SK-N-DZ (cell line): ENCODE measurements at regions not wholly inside any gene's neighbourhood (a gene's known extent, or its start where the extent isn't known, plus 50 kb on each side); places are given as distances from the start of the nearest gene placed in this dataset.

Source experiments
- DNase-seq: peaks from one replicate; pipeline ENCODE4 v3.0.0-alpha.2; 2015; ENCODE audit warnings: low spot score

DNA sequence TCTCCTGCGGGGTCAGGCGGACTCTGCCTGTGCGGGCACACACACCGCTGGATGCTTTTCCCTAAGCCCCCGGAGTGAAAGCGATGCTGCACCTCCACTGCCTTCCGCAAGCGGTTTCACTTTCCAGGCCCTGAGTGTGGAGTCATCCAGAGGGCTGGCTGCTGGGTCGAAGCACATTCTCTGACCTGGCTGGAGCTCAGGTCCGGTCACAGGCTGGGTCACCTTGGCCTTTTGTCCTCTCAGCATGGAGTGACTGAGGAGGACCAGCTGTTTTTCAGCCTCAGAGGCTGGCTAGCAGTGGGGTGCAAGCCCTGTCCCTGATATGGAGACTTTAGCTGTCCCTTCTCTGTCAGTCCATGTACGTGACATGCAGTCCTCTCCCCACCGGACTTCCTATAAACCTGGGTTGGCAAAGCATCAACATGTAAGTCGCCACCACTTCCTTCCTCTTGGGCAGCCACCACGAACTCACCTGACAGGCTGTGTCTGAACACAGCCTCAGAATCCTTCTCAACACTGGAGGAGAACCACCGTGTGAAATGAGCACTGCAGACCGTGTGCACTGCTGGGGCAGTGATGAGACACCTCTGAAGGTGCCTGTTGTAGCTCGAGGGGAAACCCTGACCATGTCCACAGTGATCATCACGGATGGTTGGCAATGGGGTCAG is 51.3 kb downstream of the GADD45G start:
- no peak for DNase-seq

DNA sequence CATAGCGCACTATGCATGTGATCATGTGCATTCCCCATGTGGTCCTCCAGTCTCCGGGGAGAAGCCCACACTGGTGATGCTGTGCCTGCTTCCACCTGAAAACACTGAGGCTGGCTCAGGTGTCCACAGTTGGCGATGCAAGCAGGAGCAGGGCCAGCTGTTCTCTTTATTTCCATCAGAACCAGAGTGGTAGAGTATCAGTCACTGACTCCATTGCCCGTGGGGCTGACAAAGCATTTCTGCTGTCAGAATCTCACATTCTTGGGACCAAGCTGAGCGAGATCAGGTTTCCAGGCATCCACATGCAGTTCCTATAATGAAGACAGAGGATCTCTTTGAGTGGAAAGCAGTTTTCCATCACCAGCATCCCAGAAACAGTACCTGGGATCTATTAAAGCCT is 52.5 kb downstream of the GADD45G start:
- DNase-seq = no peak

DNA sequence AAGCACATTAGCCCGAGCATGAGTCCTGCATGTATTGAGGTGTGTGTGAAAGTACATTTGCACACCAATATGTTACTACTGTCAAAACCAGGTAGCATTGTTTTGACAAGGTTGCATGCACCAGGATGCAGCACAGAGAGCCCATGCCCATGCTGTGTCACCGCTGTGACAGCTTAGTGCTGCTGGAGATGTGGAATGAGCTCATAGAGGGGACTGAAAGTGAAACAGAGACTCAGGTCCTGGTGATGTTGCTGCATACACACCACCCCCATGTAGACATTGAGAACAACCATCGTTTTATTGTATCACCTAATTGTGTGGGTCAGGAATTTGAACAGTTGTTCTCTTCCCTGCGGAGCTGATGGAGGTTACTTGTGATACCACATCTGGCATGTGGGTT is 53.0 kb downstream of the GADD45G start:
- DNase-seq = no peak

DNA sequence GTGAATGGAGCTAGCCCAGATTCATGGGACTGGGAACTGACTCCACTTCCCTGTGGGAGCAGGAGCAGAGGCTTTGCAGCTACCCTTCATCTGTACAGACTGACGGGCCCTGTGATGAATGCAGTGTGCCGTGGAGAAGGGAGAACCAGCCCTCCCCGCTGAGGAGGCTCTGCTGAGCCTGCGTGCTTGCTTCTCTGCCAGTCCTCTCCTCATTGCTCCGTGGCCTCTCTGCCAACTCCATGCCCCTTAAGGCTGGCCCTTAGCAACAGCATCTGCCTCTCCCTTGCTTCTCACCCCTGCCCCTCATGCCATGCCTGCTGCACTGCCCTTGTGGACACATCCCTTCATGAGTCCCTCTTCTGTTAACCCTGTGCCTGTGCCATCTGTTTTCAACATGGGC is 53.6 kb downstream of the GADD45G start:
- DNase-seq = no peak

DNA sequence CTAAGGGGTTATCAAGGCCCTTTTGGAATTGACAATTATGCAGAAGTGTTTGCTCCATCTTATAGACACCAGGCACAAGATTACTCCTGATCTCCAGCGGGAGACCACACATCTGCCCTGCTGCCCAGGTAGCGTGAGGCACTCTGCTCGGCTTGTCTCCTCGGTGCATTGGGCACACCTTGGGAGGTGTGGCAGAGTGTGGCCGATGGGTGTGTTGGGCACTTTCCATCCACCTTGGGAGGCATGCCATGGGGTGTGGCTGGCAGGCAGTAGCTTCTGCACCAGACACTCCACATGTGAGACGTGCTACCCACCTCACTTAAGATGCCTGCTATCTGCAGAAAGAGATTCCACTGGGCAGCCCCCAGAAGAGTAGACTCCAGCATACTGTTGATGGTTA is 54.1 kb downstream of the GADD45G start:
- no peak for DNase-seq

DNA sequence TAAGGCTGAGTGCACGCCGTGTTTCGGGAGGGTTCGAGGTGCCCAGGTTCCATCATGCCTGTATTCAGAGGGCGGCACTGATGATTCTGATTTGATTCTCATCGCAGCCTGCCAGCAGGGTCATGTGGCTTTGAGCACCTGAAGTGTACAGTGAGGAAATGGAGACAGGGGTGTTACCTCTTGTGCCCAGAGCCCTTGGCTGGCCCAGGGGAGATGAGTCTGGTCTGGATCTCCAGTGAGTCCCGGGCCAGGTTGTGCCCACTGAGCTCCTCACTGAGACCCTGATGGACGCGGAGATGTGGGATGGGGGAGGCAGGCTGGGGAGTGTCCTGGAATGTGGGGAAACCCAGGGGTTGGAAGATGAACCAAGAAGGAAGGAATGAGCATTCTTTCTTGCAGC is 54.7 kb downstream of the GADD45G start:
- no peak for DNase-seq

DNA sequence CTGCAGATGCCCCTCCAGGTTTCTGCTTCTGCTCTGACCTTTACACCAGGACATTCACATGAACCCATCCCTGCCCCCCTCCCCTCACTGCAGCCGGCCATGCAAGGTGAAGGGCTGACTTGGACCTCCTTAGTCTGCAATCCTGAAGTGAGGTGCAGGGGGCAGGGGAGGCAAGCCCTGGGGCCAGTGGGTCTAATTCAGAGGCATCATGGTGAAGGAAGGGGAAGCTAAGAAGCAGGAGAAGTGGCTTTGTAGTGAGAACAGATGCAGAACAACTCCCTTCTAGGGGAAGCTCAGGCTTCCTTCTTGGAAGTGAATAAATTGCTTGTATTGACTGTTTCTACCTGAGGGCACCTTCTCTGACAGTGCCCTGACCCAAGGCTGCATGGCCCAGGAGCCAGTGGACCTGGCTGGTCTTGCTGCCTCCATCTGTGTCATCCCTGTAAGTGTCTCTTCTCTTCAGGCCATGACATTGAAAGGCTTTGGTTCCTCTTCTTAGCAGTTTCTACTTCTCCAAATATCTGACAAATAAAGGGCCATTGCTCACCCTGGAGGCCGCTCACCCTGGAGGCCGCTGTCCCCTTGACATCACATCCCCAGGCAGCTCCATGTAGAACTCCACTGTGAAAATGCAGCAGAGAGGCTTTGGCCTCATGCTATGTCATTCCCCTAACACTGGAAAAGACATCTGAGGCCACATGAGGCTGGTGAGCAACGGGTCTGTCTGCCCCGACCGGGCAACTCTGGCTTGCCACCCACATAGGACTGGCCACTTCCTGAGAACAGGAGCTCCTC is 55.3 kb downstream of the GADD45G start:
- no peak for DNase-seq

DNA sequence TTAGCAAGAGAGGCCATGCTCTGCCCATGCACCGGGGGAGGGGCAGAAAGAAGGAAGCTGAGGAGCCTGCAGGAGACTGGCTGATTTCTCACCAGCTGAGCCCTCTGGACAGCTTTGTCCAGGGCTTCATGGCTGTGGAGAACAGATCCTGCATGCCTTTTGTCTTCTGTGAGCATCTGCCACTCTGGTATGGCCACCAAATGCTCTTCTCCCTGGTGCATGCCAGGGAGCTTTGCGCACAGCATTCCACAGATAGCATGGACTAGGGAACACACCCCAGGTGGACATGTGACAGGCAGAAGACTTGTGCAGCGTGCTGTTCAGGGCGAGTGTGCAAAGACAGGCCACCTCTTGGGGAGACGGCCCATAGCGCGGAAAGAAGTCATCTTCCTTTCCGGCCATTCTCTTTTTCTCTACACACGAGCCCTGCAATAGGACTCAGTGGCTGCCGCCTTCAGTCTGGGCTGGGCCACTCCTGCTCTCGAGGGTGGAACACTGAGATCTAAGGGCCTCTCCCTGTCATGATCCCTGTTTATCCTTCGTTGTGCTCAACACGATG is 56.7 kb downstream of the GADD45G start:
- peak; percentile 24 for DNase-seq

DNA sequence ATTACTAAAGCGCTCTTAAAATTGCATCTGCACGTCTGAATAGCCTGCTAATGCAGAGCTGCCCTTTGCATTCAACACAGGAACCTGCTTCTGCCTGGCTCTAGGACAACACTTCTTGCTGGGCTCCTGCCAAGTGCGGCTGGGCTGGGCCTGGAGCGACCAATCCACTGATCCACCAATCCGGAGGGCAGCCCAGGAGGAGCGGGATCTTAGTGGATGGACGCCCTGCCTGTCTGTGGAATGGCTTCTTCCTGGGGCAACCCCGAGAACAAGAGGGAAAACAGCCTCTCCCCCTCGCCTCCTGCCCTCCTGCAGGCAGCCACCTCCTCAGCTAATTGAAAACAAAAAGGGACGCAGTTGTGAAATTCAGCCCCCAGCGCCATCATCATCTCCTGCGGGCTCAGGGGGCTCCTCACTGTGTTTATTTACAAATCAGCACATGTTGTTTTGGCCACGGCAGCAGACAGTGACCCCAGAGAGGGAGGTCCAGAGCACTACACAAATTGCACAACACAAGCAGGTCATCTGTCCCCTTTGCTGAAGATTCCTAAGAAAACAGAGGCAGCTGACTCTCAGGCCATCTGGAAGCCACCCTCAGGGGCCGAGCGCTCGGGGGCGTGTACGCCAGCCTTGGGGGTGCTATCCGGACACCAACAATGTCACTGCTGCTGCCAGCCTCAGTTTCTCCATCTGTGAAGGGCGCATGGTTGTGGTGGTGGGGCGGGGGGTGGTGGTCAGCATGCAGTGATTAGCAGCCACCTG is 57.3 kb downstream of the GADD45G start:
- DNase-seq = peak; percentile 95

DNA sequence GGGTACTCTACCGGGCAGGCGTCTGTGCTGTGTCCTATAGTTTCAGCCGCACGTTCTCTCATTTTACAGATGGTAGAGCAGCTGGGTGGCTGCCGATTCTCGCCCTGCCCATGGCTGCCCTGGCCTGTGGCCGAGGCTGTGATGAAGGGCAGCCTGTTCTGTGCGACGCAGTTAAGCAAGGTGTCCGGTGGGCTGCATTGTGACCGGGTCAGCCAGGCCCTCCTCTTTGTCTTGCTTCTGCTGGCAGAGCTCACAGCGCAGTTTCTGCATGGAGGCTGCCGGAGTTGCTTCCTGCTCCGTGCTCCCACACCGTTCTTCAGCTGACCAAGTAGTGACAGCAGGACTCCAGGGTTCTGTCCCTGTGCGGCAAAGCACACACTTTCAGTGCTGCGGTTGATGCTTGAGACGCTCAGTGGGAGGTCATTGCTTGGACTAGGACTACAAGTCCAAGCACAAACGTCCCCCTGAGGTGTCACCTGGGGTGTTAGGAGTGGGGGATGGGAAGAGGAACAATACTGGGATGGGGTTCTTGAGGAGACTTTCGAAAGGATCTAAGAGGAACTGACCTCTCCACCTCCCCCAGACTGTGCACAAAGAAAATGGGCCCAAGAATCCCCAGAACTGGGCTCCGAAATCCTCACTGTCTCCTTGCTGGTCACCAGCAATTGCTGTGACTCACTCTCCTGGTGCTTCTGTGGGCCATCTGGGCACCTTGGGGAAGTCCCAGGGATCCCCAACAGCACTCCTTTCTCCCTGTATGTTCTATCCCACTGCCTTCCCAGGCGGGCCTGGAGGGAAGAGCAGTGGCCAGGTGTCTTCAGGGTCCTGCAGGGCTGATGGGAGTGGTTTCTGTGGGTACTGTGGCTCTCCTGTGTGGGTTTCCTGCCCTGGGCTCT is 58.2 kb downstream of the GADD45G start:
- no peak for DNase-seq

DNA sequence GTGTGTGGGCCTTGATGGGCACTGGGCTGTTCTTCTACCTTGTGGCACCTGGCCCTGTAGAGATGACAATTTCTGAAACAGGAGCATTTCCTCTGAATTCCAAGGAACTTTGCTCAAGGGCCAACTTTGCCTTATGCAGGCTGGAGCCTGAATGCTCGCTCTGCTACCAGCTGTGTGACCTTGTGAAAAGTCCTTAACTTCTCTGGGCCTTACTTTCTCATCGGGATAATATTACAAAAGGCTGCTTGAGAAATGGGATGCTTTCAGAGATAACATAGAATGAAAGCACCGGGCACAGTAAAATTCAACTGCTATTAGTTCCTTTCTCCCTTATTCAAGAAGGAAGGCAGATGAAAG is 58.8 kb downstream of the GADD45G start:
- DNase-seq = no peak

DNA sequence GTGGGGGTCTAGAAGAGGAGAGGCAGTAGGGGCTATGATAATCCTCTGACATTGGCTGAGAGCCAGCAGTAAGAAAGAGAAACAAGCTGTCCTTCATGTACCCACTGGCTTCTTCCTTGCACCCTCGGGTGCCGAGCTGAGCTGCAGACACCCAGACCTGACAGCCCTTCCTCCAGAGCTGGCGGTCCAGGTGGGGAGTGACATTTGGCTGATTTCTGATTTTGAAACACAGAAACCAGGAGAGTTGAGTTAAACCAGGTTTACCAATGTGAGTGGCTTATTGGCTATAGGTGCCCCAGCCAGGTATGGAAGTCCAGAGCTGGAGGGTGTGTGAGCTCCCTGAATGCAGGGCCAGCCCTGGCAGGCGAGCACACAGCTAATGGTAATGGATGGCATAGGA is 59.2 kb downstream of the GADD45G start:
- no peak for DNase-seq

DNA sequence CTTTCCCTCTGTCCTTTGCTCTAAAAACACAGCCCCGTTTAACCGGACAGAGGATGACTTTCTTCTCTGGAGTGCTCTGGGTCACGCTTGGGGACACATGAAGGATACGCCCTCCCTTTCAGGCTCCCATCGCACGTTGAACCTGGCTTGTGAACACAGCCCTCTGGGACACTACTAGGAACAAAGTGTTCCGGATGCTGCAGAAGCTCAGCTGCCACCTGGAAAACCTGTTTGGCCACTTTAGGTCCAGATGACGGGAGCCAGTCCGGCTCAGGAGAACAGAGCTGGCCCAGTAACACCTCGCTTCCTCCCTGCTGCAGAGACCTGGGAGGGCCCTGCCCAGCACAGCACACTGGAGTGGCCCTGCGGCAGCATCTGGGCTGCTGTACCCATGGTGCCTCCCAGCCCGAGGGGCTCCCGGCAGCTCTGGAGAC is 60.1 kb downstream of the GADD45G start:
- DNase-seq = no peak

DNA sequence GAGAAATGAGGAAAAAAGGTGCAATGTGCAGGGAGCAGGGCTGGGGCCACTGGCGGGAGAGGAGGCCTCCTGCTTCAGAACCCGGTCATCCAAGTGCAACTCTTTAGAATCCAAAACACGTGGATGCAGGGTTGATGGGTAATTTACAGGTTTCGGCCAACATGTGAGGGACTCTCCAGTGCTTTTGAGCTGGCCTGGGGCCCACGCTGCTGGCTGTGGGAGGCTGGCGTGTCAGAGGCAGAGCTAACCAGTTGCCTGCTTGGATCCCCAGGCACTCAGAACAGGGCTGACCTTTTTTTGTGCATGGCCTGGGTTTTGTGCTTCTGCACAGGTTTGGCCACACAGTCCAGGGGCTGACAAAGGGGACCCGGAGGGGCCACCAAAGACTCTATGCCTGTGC is 61.6 kb downstream of the GADD45G start:
- DNase-seq = no peak

DNA sequence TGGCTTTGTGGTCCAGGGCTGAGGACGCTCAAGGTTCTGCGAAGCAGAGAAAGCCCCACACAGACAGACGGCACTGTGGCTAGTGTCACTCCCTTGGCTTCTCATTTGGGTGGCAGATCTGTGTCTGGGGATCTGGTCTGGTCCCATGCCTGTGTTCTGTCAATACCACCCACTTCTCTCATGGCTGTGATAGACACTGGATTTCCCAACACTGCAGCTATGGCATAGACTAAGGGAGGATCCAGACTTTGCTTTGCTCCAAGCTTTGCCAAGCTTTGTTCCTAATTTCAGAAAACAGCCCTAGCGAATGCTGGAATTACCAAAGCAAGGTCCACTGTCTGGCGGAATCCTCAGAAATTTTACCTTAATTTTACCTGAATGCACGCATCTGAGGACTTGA is 62.1 kb downstream of the GADD45G start:
- DNase-seq = peak; percentile 46

DNA sequence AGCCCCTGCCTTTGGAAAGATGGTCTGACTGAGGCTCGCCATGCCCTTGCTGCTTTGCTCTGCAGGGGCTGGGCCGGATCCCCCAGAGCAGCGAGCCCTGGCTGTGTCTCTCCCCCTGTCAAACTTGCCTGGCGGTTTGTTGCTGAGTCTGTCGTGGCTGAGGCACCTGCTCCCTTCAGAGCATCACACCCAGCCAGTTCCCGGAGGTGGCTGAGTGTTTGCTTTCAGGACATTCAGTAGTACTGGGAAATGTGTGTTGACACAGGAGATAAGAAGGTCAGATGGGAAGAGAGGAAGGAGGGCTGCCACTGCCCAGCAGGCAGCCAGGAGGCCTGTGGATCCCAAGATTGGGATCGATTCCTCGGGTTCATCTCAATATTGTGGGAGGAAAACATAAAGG is 62.9 kb downstream of the GADD45G start:
- DNase-seq = peak; percentile 64

DNA sequence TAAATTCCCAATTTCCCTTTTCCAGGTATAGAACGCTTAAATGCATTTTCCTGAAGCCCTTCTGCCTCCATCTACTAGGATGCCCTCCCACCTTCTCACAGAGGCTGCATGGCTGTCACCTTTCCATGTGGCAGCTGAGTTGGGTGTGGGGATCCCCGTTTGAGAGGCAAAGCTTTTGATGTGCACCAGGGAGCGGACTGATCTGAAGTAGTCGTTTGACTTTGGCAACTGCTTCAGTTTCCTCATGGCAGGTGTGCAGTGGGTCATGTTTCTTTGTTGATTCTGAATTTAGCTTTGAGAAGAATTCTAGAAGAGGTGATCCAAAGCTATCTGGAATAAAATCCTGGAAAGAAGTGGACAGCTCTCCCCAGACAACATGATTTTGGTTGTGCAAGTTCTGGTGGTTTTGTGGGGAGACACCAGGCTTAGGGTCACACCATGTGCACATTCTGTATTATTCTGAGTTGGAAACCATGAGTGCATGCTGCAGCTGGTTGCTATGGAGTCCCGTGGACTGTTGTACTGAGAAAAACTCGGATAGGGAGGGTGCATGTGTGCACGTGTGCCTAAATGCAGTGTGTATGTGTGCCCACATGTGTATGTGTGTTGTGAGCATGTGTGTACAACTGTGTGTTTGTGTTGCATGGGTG is 63.5 kb downstream of the GADD45G start:
- no peak for DNase-seq

DNA sequence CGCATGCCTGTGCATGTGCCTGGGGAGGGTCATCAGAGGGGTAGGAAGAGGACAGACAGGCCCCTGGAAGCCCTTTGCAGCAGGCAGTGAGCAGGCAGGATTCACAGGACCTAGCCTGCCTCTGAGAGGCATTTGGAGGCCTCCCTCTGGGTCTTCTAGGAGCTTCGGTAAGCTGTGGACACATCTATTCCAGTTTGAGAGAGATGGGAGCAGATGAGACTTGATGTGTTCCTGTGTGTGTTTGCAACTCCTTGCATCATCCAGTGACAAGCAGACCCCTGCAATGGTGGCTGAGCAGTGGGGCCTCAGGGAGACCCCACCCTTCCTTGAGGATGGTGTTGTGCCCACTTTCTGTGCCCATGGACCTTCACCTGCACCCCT is 64.0 kb downstream of the GADD45G start:
- DNase-seq = no peak

DNA sequence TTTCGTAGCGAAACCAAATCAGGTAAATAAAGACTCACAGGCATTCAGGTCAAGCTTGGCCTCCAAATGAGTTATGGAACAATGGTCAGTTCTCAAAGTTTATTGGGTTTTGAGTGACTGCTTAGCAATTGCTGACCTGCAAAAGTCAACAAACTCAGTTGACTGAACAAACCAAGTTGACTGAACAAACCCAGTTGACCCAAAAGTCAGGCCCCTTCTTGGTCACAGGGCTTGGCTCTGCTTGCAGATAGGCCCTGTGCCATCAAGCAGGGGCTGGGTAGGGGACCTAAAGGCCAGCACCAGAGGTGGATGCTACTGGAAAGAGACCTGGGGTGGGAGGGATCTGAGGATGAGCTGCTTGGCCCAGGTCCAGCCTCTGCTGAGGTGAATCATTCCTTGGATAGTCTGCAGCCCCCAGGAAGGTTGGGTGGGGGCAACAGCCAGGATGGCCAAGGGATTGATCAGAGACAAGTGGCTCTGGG is 64.6 kb downstream of the GADD45G start:
- DNase-seq = no peak

DNA sequence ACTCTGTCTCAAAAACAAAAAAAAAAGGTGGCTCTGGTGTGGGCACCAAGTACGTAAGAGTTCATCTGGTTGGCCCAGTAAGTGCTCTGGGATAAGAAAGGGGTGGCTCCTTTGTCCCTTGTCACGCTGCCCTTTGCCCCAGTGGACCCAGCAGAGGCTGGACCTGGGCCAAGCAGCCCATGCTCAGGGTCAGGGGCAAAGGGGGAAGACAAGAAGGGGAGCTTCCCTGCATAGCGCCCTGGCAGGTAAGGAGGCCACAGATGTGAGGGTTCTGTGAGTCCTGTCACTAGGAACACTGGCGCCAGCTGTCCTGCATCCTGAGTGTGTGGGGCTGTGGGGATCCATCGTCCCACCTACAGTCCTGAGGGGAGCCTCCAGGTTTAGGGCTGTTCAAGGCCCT is 65.3 kb downstream of the GADD45G start:
- DNase-seq = no peak
